OCI-LY7 (cell line): ENCODE measurements at regions not wholly inside any gene's neighbourhood (a gene's known extent, or its start where the extent isn't known, plus 50 kb on each side); places are given as distances from the start of the nearest gene placed in this dataset.

Experiments used
- CTCF ChIP-seq: fragments of 200-600 bp; sonication (generic); conservative IDR thresholded peaks from 2 replicates; pipeline ENCODE4 v1.5.1; 2014; ENCODE audit warnings: mild to moderate bottlenecking, antibody characterized with exemption, low read length, moderate library complexity, mixed read lengths
- EZH2phosphoT487 ChIP-seq: fragments of 200-600 bp; sonication (generic); IDR thresholded peaks from 2 replicates; pipeline ENCODE4 v1.6.1; 2018; ENCODE audit warnings: low read depth, borderline replicate concordance, mild to moderate bottlenecking, mixed run types, antibody characterized with exemption, low read length, moderate library complexity, mixed read lengths

DNA sequence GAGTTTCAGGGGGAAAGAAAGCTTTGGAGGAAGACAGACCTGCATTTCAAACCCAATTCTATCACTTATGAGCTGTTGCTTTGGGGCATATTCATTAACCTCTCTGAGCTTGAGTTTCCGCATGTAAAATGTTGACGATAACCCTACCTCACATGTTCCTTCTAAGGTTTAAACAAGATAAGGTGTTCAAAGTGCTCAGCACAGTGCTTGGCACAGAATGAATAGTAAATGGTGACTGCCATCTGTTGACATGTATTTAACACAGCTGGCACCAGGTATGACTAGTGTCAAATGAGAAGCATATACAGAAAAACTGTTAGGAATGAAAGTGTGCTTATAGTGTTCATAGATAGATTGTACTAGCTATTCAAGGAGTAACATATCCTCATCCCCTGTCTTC lies 155.5 kb downstream of the PTGER3 start:
- no peak for TF ChIP-seq CTCF
- no peak for TF ChIP-seq EZH2phosphoT487
